Natural killer cell (primary cell): ENCODE measurements at regions not wholly inside any gene's neighbourhood (a gene's known extent, or its start where the extent isn't known, plus 50 kb on each side); places are given as distances from the start of the nearest gene placed in this dataset.

Experiments
- ATAC-seq, 3 donors: fragments of 150-1000 bp in 2 of 3; fragments of 200-7000 bp in 1 of 3; cut with Tn5 transposase; 1 replicate in 1 of 3; 2 replicates in 2 of 3; pipeline ENCODE4 v1.10.0; 2021; ENCODE audit warnings: mild to moderate bottlenecking in 2 of 3, moderate library complexity in 2 of 3
- DNase-seq, 2 donors: peaks; one replicate each; pipeline versions ENCODE4 v3.0.0 to v3.0.0-alpha.2; 2013 to 2021; ENCODE audit warnings: mixed read lengths in 1 of 2
- H3K27ac ChIP-seq: one replicate; pipeline ENCODE4 v1.5.1; 2013; ENCODE audit warnings: mild to moderate bottlenecking, low read length
- H3K27me3 ChIP-seq: one replicate; pipeline ENCODE4 v1.6.1; 2013; ENCODE audit warnings: low read length; ENCODE audit not compliant: control insufficient read depth, insufficient read depth
- H3K36me3 ChIP-seq: one replicate; pipeline ENCODE4 v1.6.1; 2013; ENCODE audit warnings: low read length; ENCODE audit not compliant: control insufficient read depth, insufficient read depth
- H3K4me1 ChIP-seq: one replicate; pipeline ENCODE4 v1.6.1; 2013; ENCODE audit warnings: low read length; ENCODE audit not compliant: control insufficient read depth, insufficient read depth
- H3K4me3 ChIP-seq: one replicate; pipeline ENCODE4 v1.5.1; 2013; ENCODE audit warnings: low read length
- H3K9me3 ChIP-seq: one replicate; pipeline ENCODE4 v1.6.1; 2013; ENCODE audit warnings: low read length; ENCODE audit not compliant: control insufficient read depth, insufficient read depth
- H3K27ac Mint-ChIP-seq, 2 donors: one replicate each; pipeline ENCODE4 v1.8.0; 2022; ENCODE audit warnings: mild to moderate bottlenecking in 2 of 2, mixed read lengths in 2 of 2, moderate library complexity in 1 of 2
- H3K27me3 Mint-ChIP-seq, 2 donors: one replicate each; pipeline ENCODE4 v1.8.0; 2022; ENCODE audit warnings: low read depth in 2 of 2, mixed read lengths in 2 of 2
- H3K36me3 Mint-ChIP-seq: one replicate; pipeline ENCODE4 v1.8.0; 2022; ENCODE audit warnings: mixed read lengths
- H3K4me1 Mint-ChIP-seq, 2 donors: one replicate each; pipeline ENCODE4 v1.8.0; 2022; ENCODE audit warnings: mixed read lengths in 2 of 2
- H3K4me3 Mint-ChIP-seq: one replicate; pipeline ENCODE4 v1.8.0; 2022; ENCODE audit warnings: mild to moderate bottlenecking, moderate library complexity, mixed read lengths
- H3K9me3 Mint-ChIP-seq, 2 donors: one replicate each; pipeline ENCODE4 v1.8.0; 2022; ENCODE audit warnings: mixed read lengths in 2 of 2
- WGBS: methylation state at CpG from one replicate; pipeline ENCODE4 v1.1.7; 2013; ENCODE audit warnings: missing lambda C conversion rate; ENCODE audit not compliant: insufficient coverage; 5-methylcytosine and 5-hydroxymethylcytosine counted together
- intact Hi-C: fragments of 100-400 bp; cut with micrococcal nuclease; formaldehyde crosslinking; loops from one replicate; pipeline ENCODE4 v1.14.2; 2022
- TF ChIP-seq, protein P1 (sequence below): fragments of 200-600 bp; IDR thresholded peaks from one replicate; pipeline ENCODE4 v1.8.0; 2022; ENCODE audit warnings: antibody characterized with exemption

DNA sequence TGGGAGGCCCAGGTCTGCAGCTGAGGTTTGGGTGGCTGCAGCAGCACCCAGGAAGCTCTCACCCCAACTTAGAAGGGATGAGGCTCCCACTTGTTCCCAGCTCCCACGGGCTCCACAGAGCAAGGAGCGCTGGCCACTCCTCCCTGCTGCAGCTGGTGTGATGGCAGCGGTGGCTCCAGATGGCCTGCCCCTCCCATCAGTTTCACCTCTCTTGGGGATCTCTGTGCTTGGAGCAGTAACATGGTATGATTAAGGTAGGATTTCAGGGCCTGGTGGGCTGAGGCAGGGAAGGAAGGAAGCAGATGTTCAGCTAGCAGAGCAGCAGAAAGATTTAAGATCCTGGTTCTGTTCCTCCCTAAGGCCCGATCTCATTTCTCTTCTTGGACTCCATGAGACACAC lies 66.8 kb upstream of the KIF5B start:
- 87% methylated on average over 4 of the region's 4 CpGs for WGBS
- DNase-seq (no peak), ATAC-seq (no peak)
- no peak overlapping the region for H3K27ac Mint-ChIP-seq
- H3K4me1 Mint-ChIP-seq, result no peaks in the 10 kb centered on the region
- TF ChIP-seq, protein P1, sequence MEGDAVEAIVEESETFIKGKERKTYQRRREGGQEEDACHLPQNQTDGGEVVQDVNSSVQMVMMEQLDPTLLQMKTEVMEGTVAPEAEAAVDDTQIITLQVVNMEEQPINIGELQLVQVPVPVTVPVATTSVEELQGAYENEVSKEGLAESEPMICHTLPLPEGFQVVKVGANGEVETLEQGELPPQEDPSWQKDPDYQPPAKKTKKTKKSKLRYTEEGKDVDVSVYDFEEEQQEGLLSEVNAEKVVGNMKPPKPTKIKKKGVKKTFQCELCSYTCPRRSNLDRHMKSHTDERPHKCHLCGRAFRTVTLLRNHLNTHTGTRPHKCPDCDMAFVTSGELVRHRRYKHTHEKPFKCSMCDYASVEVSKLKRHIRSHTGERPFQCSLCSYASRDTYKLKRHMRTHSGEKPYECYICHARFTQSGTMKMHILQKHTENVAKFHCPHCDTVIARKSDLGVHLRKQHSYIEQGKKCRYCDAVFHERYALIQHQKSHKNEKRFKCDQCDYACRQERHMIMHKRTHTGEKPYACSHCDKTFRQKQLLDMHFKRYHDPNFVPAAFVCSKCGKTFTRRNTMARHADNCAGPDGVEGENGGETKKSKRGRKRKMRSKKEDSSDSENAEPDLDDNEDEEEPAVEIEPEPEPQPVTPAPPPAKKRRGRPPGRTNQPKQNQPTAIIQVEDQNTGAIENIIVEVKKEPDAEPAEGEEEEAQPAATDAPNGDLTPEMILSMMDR, result no peak
- H3K27me3 Mint-ChIP-seq, result peaks cover 0 to 5% of the 10 kb centered on the region in 2 donors
- no peaks in the 10 kb centered on the region for H3K9me3 Mint-ChIP-seq
- Histone ChIP-seq H3K36me3 (no peaks in the 10 kb centered on the region), H3K27ac (no peak overlapping the region), H3K27me3 (no peaks in the 10 kb centered on the region), H3K4me3 (no peak overlapping the region), H3K4me1 (no peaks in the 10 kb centered on the region), H3K9me3 (peaks cover 8% of the 10 kb centered on the region)
- intact Hi-C loops, result no loop called here
- H3K36me3 Mint-ChIP-seq, result no peaks in the 10 kb centered on the region
- H3K4me3 Mint-ChIP-seq, result no peak overlapping the region

DNA sequence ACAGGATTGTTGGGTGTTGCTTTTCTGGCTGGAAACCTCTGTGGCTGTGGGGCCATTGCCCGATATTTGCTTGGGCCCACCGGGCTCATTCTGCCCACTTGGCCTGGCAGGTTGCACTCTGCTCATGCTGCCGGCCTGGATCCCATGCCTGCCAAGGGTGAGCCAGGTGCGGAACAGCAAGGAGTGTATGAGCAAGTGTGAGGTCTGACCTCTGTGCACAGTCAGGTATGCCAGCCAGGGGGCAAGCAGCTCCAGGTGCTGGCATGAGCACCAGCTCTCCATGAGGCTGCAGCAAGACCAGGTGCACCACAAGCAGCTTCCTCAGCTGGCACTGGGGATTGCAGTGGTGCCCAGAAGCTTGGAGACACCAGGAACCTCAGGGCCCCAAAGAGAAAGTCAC lies 65.4 kb upstream of the KIF5B start:
- Histone ChIP-seq H3K27ac (no peak overlapping the region), H3K9me3 (peaks cover 8% of the 10 kb centered on the region), H3K4me3 (no peak overlapping the region), H3K27me3 (no peaks in the 10 kb centered on the region), H3K4me1 (no peaks in the 10 kb centered on the region), H3K36me3 (no peaks in the 10 kb centered on the region)
- no peaks in the 10 kb centered on the region for H3K9me3 Mint-ChIP-seq
- DNase-seq, result no peak
- H3K4me1 Mint-ChIP-seq, result no peaks in the 10 kb centered on the region
- no peak for ATAC-seq
- intact Hi-C loops, result no loop called here
- TF ChIP-seq, protein P1, result no peak
- H3K27me3 Mint-ChIP-seq, result peaks cover 0 to 5% of the 10 kb centered on the region in 2 donors
- H3K4me3 Mint-ChIP-seq, result no peak overlapping the region
- no peaks in the 10 kb centered on the region for H3K36me3 Mint-ChIP-seq
- WGBS, result 93% methylated on average over 4 of the region's 4 CpGs
- no peak overlapping the region for H3K27ac Mint-ChIP-seq

DNA sequence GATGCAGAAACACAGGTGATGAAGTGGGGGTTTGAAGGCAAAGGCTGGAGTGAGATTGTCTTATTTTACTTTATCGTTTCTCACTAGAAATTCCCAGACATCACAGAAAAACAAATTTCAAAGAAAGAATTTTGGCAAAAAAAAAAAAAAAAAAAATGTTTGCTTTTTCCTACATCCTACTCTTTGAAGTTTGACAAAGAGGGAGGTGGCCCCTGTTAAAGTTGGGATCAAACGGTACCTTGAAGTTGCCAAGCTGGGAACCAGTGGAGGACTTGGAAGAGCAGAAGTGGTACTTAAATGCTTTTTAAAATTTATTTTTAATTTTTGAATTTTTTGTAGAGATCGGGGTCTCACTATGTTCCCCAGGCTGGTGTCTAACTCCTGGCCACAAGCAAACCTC lies 63.9 kb upstream of the KIF5B start:
- TF ChIP-seq, protein P1, result no peak
- ATAC-seq (no peak), DNase-seq (no peak)
- Mint-ChIP-seq H3K27me3 (peaks cover 8 to 13% of the 10 kb centered on the region in 2 donors), H3K4me1 (no peaks in the 10 kb centered on the region), H3K9me3 (no peaks in the 10 kb centered on the region), H3K36me3 (no peaks in the 10 kb centered on the region), H3K4me3 (no peak overlapping the region), H3K27ac (no peak overlapping the region)
- WGBS, result 97% methylated on average over 2 of the region's 3 CpGs
- Histone ChIP-seq H3K4me1 (no peaks in the 10 kb centered on the region), H3K4me3 (no peak overlapping the region), H3K36me3 (no peaks in the 10 kb centered on the region), H3K27me3 (no peaks in the 10 kb centered on the region), H3K9me3 (peaks cover 8% of the 10 kb centered on the region), H3K27ac (no peak overlapping the region)
- intact Hi-C loops, result no loop called here

DNA sequence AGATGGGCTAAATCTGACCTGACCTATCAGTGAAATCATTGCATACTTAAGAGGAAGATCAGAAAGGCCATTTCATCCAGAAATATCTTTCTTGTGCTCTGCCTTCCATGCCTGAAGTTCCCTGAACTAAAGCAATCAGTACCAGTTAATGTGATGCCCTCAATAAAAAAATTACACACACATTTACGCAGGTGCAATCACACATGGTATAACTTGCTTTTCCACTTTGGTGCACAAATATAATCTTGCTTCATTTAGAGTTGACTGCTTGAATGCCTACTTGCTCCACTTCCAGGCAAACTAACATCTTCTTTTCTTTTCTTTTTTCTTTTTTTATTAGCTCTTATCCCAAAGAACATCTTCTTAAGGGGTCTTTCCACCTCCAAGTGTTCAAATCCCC lies 58.3 kb upstream of the KIF5B start:
- H3K4me3 Mint-ChIP-seq, result no peak overlapping the region
- no peak overlapping the region for H3K4me3 ChIP-seq
- no peaks in the 10 kb centered on the region for H3K36me3 ChIP-seq
- WGBS, result 62% methylated on average over 1 of the region's 1 CpG
- H3K27me3 Mint-ChIP-seq, result peaks cover 12 to 13% of the 10 kb centered on the region in 2 donors
- H3K27me3 ChIP-seq, result no peaks in the 10 kb centered on the region
- H3K4me1 Mint-ChIP-seq, result no peaks in the 10 kb centered on the region
- DNase-seq, result no peak
- TF ChIP-seq, protein P1, result no peak
- H3K27ac ChIP-seq, result no peak overlapping the region
- no peaks in the 10 kb centered on the region for H3K9me3 ChIP-seq
- no peaks in the 10 kb centered on the region for H3K9me3 Mint-ChIP-seq
- no peak for ATAC-seq
- H3K36me3 Mint-ChIP-seq, result no peaks in the 10 kb centered on the region
- intact Hi-C loops, result no loop called here
- H3K4me1 ChIP-seq, result no peaks in the 10 kb centered on the region
- no peak overlapping the region for H3K27ac Mint-ChIP-seq
